ENCODE measurements at regions not wholly inside any gene's neighbourhood (a gene's known extent, or its start where the extent isn't known, plus 50 kb on each side); places are given as distances from the start of the nearest gene placed in this dataset.

DNA sequence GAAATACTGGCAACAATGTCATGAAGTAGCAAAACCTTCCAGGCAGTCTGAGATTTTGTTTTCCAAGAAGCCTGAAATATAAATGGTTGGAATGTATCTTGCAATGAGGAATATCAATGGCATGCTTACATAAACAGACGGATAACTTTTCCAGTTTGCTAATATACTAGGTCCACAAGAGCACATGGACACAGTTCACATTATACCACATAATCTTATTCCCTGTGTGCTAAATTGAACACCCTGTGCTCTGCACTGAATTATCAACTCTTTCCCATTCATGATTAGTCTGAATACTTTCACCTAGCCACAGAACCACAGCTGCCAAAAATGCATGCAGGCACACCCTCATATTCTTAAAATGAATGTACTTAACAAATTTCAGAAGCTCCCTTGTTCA lies 274.3 kb downstream of the COL12A1 start:
- no peaks in the 10 kb centered on the region for H3K9me3 ChIP-seq
- H3K27me3 ChIP-seq = no peaks in the 10 kb centered on the region
- TF ChIP-seq, protein P1, sequence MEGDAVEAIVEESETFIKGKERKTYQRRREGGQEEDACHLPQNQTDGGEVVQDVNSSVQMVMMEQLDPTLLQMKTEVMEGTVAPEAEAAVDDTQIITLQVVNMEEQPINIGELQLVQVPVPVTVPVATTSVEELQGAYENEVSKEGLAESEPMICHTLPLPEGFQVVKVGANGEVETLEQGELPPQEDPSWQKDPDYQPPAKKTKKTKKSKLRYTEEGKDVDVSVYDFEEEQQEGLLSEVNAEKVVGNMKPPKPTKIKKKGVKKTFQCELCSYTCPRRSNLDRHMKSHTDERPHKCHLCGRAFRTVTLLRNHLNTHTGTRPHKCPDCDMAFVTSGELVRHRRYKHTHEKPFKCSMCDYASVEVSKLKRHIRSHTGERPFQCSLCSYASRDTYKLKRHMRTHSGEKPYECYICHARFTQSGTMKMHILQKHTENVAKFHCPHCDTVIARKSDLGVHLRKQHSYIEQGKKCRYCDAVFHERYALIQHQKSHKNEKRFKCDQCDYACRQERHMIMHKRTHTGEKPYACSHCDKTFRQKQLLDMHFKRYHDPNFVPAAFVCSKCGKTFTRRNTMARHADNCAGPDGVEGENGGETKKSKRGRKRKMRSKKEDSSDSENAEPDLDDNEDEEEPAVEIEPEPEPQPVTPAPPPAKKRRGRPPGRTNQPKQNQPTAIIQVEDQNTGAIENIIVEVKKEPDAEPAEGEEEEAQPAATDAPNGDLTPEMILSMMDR (IDR thresholded peaks at IDR 0.05) = no peak
- TF ChIP-seq POLR2A (IDR thresholded peaks at IDR 0.05) = no peak
- H3K27ac ChIP-seq = no peak overlapping the region
- intact Hi-C loops (cut with DNase I; ENCODE audit: low total_unique reads) = no loop called here
- no peaks in the 10 kb centered on the region for H3K4me1 ChIP-seq
- H3K36me3 ChIP-seq = no peaks in the 10 kb centered on the region
- H3K4me3 ChIP-seq = no peak overlapping the region
- DNase-seq = no peak

- DNase-seq = no peak
- no peaks in the 10 kb centered on the region for H3K27me3 ChIP-seq
- no peaks in the 10 kb centered on the region for H3K36me3 ChIP-seq
- H3K9me3 ChIP-seq = no peaks in the 10 kb centered on the region
- no peaks in the 10 kb centered on the region for H3K4me1 ChIP-seq
- no peak overlapping the region for H3K4me3 ChIP-seq
- TF ChIP-seq, protein P1 (IDR thresholded peaks at IDR 0.05) = no peak
- TF ChIP-seq POLR2A (IDR thresholded peaks at IDR 0.05) = no peak
- H3K27ac ChIP-seq = no peak overlapping the region
- intact Hi-C loops (cut with DNase I; ENCODE audit: low total_unique reads) = no loop called here
Observed at GRCh38 chr6:74928203-74928602, 277.6 kb downstream of the COL12A1 start.

GRCh38 chr6:74927299-74927698 lies 278.6 kb downstream of the COL12A1 start:
- TF ChIP-seq, protein P1 (IDR thresholded peaks at IDR 0.05) = no peak
- TF ChIP-seq POLR2A (IDR thresholded peaks at IDR 0.05) = no peak
- H3K9me3 ChIP-seq = no peaks in the 10 kb centered on the region
- no peak overlapping the region for H3K27ac ChIP-seq
- H3K4me3 ChIP-seq = no peak overlapping the region
- no peaks in the 10 kb centered on the region for H3K27me3 ChIP-seq
- no peaks in the 10 kb centered on the region for H3K36me3 ChIP-seq
- DNase-seq = no peak
- no peaks in the 10 kb centered on the region for H3K4me1 ChIP-seq
- intact Hi-C loops (cut with DNase I; ENCODE audit: low total_unique reads) = no loop called here

- Histone ChIP-seq H3K9me3 (no peaks in the 10 kb centered on the region), H3K36me3 (no peaks in the 10 kb centered on the region), H3K27me3 (no peaks in the 10 kb centered on the region), H3K4me3 (no peak overlapping the region), H3K4me1 (no peaks in the 10 kb centered on the region), H3K27ac (no peak overlapping the region)
- no peak for DNase-seq
- intact Hi-C loops (cut with DNase I; ENCODE audit: low total_unique reads) = no loop called here
- no peak for TF ChIP-seq POLR2A (IDR thresholded peaks at IDR 0.05)
- TF ChIP-seq, protein P1 (IDR thresholded peaks at IDR 0.05) = no peak
Observed at GRCh38 chr6:74925683-74926082, 280.2 kb downstream of the COL12A1 start.

DNA sequence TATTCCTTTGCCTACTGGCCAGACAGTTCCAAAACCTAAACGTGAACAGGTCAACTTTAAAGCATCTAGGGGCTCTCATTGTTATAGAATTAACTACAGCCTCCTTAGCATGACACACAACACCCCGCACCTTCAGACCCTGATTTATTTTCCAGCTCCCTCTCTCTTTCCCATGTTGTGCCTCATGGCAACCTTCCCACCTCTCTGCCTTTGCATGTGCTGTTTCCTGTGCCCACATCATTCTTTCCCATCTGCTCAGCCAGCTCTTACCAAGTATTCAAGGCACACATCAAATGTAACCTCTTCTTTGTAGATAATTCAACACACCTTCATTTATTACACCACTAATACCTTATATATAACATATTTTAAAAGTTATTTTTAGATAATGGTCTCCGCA lies 291.0 kb downstream of the COL12A1 start:
- Histone ChIP-seq H3K27me3 (no peaks in the 10 kb centered on the region), H3K36me3 (no peaks in the 10 kb centered on the region), H3K9me3 (no peaks in the 10 kb centered on the region), H3K4me3 (no peak overlapping the region), H3K27ac (no peak overlapping the region), H3K4me1 (no peaks in the 10 kb centered on the region)
- intact Hi-C loops (cut with DNase I; ENCODE audit: low total_unique reads) = no loop called here
- no peak for DNase-seq
- TF ChIP-seq POLR2A (IDR thresholded peaks at IDR 0.05) = no peak
- TF ChIP-seq, protein P1 (IDR thresholded peaks at IDR 0.05) = no peak

Measured in uterus (tissue), 3 donors.